ENCODE measurements at regions not wholly inside any gene's neighbourhood (a gene's known extent, or its start where the extent isn't known, plus 50 kb on each side); places are given as distances from the start of the nearest gene placed in this dataset.
A peak's percentile ranks its signal among the peaks of the same experiment; 100 is the strongest.

DNA sequence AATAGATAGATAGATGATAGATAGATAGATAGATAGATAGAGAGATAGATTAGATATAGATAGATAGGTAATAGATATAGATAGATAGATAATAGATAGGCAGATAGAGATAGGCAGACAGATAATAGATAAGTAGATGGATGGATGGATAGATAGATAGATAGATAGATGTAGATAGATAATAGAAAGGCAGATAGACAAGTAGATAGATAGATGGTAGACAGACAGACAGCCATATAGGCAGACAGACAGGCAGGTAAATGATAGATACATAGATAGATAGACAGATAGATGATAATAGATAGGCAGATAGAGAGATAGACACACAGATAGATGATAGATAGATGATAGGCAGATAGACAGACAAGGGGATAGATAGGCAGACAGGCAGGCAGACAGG lies 191.4 kb upstream of the TNRC6C start:
- in situ Hi-C loops (cut with HindIII; ENCODE audit: low pct_unique_long_range_greater_than_20kb, low sequenced_read_pairs): no loop called here

DNA sequence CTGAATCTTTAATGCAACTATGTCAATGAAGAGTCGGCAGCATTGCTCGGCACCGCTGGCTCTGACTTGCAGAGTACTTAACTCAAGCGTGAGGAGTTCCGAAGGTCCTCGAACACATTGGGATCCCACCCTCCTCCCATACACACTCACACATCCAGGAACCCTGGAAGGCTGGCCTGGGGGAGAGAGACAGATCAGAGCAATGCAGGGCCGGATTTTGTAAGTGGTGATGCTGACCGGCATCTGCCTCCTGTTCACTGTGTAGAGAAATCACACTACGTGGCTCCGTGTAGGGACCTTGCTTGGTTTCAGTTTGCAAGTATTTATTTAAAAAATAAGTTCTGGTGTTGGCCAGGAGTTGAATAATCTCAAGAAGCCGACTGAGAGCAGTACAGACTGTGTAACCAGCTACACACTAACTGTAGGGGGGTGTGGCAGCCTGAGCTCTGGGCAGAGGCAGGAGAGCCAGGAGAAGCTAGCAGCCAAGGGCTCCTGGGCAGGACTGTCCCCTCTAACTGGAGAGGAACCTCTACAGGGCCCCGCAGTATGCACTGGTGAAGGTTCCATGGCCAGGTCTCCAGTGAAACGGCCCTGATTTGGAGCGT lies 190.2 kb upstream of the TNRC6C start:
- TF ChIP-seq JUND (IDR thresholded peaks at IDR 0.05; ENCODE audit: low read depth): no peak
- in situ Hi-C loops (cut with HindIII; ENCODE audit: low pct_unique_long_range_greater_than_20kb, low sequenced_read_pairs): no loop called here
- DNase-seq (ENCODE audit: low read depth in 1 of 2, low spot score in 1 of 2): no peak

More for the DNA sequence above, 191.4 kb upstream of the TNRC6C start:
- DNase-seq (ENCODE audit: low read depth in 1 of 2, low spot score in 1 of 2): no peak
- TF ChIP-seq JUND (IDR thresholded peaks at IDR 0.05; ENCODE audit: low read depth): no peak

DNA sequence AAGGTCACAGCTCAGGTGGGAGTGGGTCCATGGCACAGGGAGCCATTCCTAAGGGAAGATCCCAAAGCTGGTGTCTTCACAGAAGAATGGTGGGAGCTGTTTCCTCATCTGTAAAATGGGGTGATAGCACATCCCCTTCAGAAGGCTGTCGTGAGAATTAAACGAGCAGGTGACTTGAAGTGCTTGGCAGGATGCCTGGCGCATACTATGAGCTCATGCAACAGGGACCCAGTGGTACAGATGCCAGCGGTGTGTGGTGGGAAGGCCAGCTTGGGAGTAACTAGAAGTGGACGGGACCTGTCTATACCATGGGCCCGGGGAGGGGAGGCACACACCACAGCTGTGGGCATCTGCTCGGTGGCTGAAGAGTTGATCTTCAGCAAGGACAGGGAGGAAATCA lies 189.3 kb upstream of the TNRC6C start:
- in situ Hi-C loops (cut with HindIII; ENCODE audit: low pct_unique_long_range_greater_than_20kb, low sequenced_read_pairs): no loop called here
- DNase-seq (ENCODE audit: low read depth in 1 of 2, low spot score in 1 of 2): peak in 1 of 2 experiments; percentile 59
- no peak for TF ChIP-seq JUND (IDR thresholded peaks at IDR 0.05; ENCODE audit: low read depth)

- in situ Hi-C loops (cut with HindIII; ENCODE audit: low pct_unique_long_range_greater_than_20kb, low sequenced_read_pairs): no loop called here
- DNase-seq (ENCODE audit: low read depth in 1 of 2, low spot score in 1 of 2): peak; percentile 76 to 89
Measured at GRCh38 chr17:77769762-77770161, 188.7 kb upstream of the TNRC6C start.

GRCh38 chr17:77770331-77771105 lies 188.0 kb upstream of the TNRC6C start:
- in situ Hi-C loops (cut with HindIII; ENCODE audit: low pct_unique_long_range_greater_than_20kb, low sequenced_read_pairs): no loop called here
- no peak for DNase-seq (ENCODE audit: low read depth in 1 of 2, low spot score in 1 of 2)
- TF ChIP-seq JUND (IDR thresholded peaks at IDR 0.05; ENCODE audit: low read depth): no peak

More at GRCh38 chr17:77769762-77770161, 188.7 kb upstream of the TNRC6C start:
- no peak for TF ChIP-seq JUND (IDR thresholded peaks at IDR 0.05; ENCODE audit: low read depth)

GRCh38 chr17:77771145-77771544 lies 187.4 kb upstream of the TNRC6C start:
- in situ Hi-C loops (cut with HindIII; ENCODE audit: low pct_unique_long_range_greater_than_20kb, low sequenced_read_pairs): no loop called here
- no peak for TF ChIP-seq JUND (IDR thresholded peaks at IDR 0.05; ENCODE audit: low read depth)
- DNase-seq (ENCODE audit: low read depth in 1 of 2, low spot score in 1 of 2): no peak

DNA sequence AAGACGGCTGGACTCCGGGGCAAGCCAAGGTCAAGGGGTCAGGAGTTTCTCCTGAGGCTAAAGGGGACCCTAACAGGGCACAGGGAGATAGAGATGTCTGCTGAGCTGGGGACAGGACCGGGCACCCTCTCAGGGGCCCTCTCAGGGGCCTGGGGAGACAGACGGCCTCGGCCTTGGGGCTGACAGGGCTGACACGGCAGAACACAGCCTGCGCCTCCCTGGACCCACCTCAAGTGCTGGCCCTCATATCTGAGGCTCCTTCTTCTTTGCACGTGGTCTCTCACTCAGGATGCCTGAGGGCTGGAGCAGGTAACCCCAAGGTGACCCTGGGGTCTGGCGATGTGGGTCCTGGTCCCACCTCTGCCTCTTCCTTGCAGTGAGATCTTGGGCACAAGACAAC lies 186.9 kb upstream of the TNRC6C start:
- no peak for DNase-seq (ENCODE audit: low read depth in 1 of 2, low spot score in 1 of 2)
- in situ Hi-C loops (cut with HindIII; ENCODE audit: low pct_unique_long_range_greater_than_20kb, low sequenced_read_pairs): no loop called here
- TF ChIP-seq JUND (IDR thresholded peaks at IDR 0.05; ENCODE audit: low read depth): no peak

DNA sequence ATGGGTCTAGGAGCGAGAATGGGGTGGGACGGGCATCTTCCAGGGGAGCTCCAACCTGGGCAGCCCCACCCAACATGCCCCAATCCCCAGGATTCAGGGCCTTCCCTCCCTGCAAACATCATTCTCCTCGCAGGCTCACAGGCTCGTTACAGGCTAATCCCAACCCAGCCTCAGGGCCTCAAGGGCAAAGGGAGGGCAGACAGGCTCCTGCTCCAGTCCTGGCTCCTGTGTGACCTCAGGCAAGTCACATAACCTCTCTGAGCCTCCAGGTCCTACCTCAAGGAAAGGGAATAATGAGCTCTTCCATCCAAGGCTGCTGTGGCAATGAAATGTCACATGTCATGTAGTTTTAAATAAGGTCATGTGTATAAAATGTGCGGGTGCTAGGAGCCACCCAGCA lies 186.5 kb upstream of the TNRC6C start:
- no peak for DNase-seq (ENCODE audit: low read depth in 1 of 2, low spot score in 1 of 2)
- in situ Hi-C loops (cut with HindIII; ENCODE audit: low pct_unique_long_range_greater_than_20kb, low sequenced_read_pairs): no loop called here
- no peak for TF ChIP-seq JUND (IDR thresholded peaks at IDR 0.05; ENCODE audit: low read depth)

GRCh38 chr17:77772461-77772897 lies 186.0 kb upstream of the TNRC6C start:
- DNase-seq (ENCODE audit: low read depth in 1 of 2, low spot score in 1 of 2): peak; percentile 72 to 87
- no peak for TF ChIP-seq JUND (IDR thresholded peaks at IDR 0.05; ENCODE audit: low read depth)
- in situ Hi-C loops (cut with HindIII; ENCODE audit: low pct_unique_long_range_greater_than_20kb, low sequenced_read_pairs): no loop called here

DNA sequence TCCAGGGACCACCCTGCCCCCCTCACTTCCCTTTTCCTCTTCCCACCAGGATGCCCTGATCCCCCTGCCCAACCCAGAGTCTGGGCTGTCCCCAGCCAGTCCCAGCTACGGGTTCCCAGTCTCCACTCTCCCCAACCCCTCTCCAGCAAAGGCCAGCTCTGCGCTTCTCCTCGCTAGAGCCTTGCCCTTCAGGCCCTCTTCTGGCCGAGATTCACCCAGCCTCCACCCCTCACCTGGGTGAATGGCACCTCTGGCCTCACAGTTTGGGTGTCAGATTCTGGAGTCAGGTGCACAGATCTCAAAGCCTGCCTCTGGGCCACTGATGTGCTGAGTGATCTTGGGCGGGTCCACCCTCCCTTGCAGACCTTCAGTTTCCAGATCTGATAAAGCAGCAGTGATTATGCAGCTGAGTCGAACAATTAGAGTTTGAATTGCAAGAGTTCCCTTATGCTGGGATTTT lies 185.6 kb upstream of the TNRC6C start:
- in situ Hi-C loops (cut with HindIII; ENCODE audit: low pct_unique_long_range_greater_than_20kb, low sequenced_read_pairs): no loop called here
- DNase-seq (ENCODE audit: low read depth in 1 of 2, low spot score in 1 of 2): no peak

GRCh38 chr17:77774182-77774581 lies 184.3 kb upstream of the TNRC6C start:
- no peak for TF ChIP-seq JUND (IDR thresholded peaks at IDR 0.05; ENCODE audit: low read depth)
- no peak for DNase-seq (ENCODE audit: low read depth in 1 of 2, low spot score in 1 of 2)
- in situ Hi-C loops (cut with HindIII; ENCODE audit: low pct_unique_long_range_greater_than_20kb, low sequenced_read_pairs): no loop called here

More for the DNA sequence above, 185.6 kb upstream of the TNRC6C start:
- TF ChIP-seq JUND (IDR thresholded peaks at IDR 0.05; ENCODE audit: low read depth): no peak

DNA sequence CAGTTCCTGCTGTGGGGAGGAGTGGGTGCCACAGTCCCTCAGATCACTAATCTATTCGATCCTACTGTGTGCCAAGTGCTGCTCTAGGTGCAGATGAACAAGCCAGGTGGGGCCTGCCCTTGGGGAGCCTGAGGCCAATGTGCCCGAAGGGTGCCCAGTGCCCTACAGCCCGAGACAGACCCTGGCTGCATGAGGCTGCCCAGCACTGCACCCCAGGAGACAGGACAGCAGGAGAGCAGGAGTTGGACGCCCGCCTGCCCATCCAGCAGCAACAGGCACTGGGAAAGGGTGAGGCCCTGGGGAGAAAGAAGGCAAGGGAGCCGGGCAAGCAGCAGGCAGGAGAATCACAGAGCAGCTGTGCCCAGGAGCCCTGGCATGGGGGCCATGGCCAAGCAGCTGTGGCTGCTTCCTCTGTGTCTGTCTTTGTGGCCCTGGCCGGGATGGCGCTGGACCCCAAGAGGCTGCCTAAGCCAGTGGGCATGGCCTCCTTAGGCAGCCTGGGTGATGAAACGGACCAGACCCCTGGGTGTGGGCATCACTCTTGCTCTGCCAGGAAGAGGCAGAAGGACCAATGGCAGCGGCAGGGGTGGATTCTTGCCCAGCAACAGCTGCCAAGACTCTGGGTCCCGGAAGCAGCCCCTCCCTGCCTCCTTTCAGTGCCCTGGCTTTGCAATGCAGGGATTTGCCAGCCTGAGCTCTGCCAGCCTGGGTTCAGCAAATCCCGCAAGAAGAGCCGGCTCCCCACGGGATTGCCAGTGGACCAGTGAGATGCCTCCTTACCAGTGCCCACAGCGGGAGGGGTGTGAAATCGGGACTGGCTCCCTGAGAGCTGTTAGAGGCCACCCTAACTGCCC lies 179.6 kb upstream of the TNRC6C start:
- in situ Hi-C loops (cut with HindIII; ENCODE audit: low pct_unique_long_range_greater_than_20kb, low sequenced_read_pairs): no loop called here
- DNase-seq (ENCODE audit: low read depth in 1 of 2, low spot score in 1 of 2): peak; percentile 93 to 95
- TF ChIP-seq JUND (IDR thresholded peaks at IDR 0.05; ENCODE audit: low read depth): no peak

All from T47D (cell line).